ENCODE measurements at regions not wholly inside any gene's neighbourhood (a gene's known extent, or its start where the extent isn't known, plus 50 kb on each side); places are given as distances from the start of the nearest gene placed in this dataset.

- TF ChIP-seq CTCF (IDR thresholded peaks at IDR 0.05; ENCODE audit: control insufficient read depth, insufficient read depth, low read depth, low read length, missing control alignments): no peak
- H3K4me3 ChIP-seq (ENCODE audit: control insufficient read depth, low read depth, low read length): no peak overlapping the region
Measured at GRCh38 chr2:774436-774835, 97.2 kb upstream of the TMEM18 start.

GRCh38 chr2:773256-774160 lies 96.3 kb upstream of the TMEM18 start:
- no peak overlapping the region for H3K4me3 ChIP-seq (ENCODE audit: control insufficient read depth, low read depth, low read length)
- TF ChIP-seq CTCF (IDR thresholded peaks at IDR 0.05; ENCODE audit: control insufficient read depth, insufficient read depth, low read depth, low read length, missing control alignments): no peak
- no peak for DNase-seq (ENCODE audit: low read depth)

More at GRCh38 chr2:774436-774835, 97.2 kb upstream of the TMEM18 start:
- DNase-seq (ENCODE audit: low read depth): no peak

- TF ChIP-seq CTCF (IDR thresholded peaks at IDR 0.05; ENCODE audit: control insufficient read depth, insufficient read depth, low read depth, low read length, missing control alignments): no peak
- no peak for DNase-seq (ENCODE audit: low read depth)
- no peak overlapping the region for H3K4me3 ChIP-seq (ENCODE audit: control insufficient read depth, low read depth, low read length)
Measured at GRCh38 chr2:771538-771937, 94.3 kb upstream of the TMEM18 start.

- no peak for TF ChIP-seq CTCF (IDR thresholded peaks at IDR 0.05; ENCODE audit: control insufficient read depth, insufficient read depth, low read depth, low read length, missing control alignments)
- H3K4me3 ChIP-seq (ENCODE audit: control insufficient read depth, low read depth, low read length): no peak overlapping the region
- no peak for DNase-seq (ENCODE audit: low read depth)
Measured at GRCh38 chr2:770776-771175, 93.6 kb upstream of the TMEM18 start.

- H3K4me3 ChIP-seq (ENCODE audit: control insufficient read depth, low read depth, low read length): no peak overlapping the region
- DNase-seq (ENCODE audit: low read depth): no peak
- TF ChIP-seq CTCF (IDR thresholded peaks at IDR 0.05; ENCODE audit: control insufficient read depth, insufficient read depth, low read depth, low read length, missing control alignments): no peak
Measured at GRCh38 chr2:769771-770170, 92.6 kb upstream of the TMEM18 start.

- no peak for TF ChIP-seq CTCF (IDR thresholded peaks at IDR 0.05; ENCODE audit: control insufficient read depth, insufficient read depth, low read depth, low read length, missing control alignments)
- H3K4me3 ChIP-seq (ENCODE audit: control insufficient read depth, low read depth, low read length): no peak overlapping the region
- no peak for DNase-seq (ENCODE audit: low read depth)
Measured at GRCh38 chr2:768451-768850, 91.2 kb upstream of the TMEM18 start.

Data from AG09309 (cell line).